ENCODE measurements at regions not wholly inside any gene's neighbourhood (a gene's known extent, or its start where the extent isn't known, plus 50 kb on each side); places are given as distances from the start of the nearest gene placed in this dataset.
"Not testable (repeated sequence)": the region's sequence is repeated elsewhere in the genome, so short reads cannot be mapped to it uniquely, and the experiment has no call there.

- FAIRE-seq: no peak
- no peak for DNase-seq (ENCODE audit: low spot score)
Observed at GRCh38 chr10:130509881-130510689, 373.9 kb downstream of the GLRX3 start.

DNA sequence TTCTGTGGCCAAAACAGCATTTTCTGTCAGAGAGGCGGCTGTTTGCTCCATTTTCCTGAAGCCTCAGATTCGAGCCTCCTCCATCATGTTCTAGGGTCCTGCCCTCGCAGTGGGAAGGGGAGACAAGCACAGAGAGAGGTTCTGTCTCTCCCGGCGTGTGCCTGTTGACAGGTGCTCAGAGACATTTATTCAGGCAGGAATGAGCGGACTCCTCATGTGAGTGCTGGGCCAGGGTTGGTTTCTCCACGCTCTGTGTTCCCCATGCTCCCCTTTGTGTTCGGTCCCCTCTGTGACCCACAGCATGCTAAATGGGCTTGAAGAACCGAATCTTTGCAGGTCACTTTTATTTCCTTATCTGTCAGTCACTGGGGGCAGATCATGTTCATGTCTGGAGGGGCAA, 374.6 kb downstream of the GLRX3 start:
- DNase-seq (ENCODE audit: low spot score) (no peak), FAIRE-seq (no peak)

GRCh38 chr10:130511766-130512165, 375.6 kb downstream of the GLRX3 start:
- no peak for FAIRE-seq
- DNase-seq (ENCODE audit: low spot score): no peak

GRCh38 chr10:130512936-130513335, 376.7 kb downstream of the GLRX3 start:
- FAIRE-seq (no peak), DNase-seq (ENCODE audit: low spot score) (no peak)

DNA sequence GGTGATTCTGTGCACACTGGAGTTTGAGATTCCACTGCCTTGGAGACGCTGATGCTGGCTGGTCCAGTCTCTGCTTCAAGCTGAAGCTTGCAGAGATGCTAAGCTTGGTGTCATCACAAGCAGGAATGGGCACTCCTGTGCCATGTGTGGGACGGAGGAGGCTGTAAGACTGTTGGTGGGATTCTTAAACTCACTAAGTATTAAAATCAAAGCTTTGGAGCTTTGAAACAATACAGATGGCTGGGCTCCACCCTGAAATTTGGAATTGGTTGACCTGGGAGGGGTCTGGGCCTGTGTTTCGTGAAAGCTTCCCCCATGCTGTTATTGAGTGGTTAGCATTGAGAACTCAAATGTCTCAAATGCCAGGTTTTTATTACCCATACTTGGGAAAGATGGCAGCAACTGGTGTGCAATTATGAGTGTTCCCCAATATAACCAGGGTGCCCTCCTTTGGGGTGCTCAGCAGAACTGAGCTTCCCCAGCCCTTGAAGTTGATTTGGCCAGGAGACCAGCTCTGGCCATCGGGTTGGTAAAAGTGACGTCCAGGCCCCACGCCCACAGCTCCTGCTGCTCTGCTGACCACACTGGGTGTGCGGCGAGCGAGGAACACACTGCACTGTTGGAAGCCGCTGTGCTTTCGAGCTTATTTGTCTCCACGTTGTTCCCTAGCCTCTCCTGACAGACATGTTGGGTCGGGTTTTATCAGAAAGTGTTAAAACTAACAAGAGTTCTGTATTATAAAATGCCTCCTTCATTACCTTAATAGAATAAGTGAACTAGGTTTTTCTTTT, 377.7 kb downstream of the GLRX3 start:
- FAIRE-seq (no peak), DNase-seq (ENCODE audit: low spot score) (no peak)

DNA sequence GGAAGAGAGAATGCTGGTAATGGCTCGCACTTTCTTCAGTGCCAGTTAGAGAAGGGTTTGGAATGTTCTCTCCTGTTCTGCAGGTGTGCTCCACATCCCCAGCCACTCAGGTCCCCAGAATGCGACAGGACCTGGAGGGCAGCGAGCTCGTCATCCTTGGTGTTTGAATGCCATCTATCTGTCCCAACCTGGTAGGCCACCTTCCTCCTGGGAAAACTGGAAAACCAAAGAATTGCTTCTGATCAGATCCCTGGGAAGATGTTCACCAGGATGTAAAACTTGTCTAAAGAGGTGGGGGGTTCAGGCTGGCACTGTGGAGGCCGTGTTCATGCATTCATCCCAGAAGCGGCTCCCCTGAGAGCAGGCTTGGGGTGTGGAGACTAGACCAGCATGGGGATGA, 379.5 kb downstream of the GLRX3 start:
- no peak for DNase-seq (ENCODE audit: low spot score)
- FAIRE-seq: no peak

- DNase-seq (ENCODE audit: low spot score): no peak
- FAIRE-seq: no peak
Observed at GRCh38 chr10:130516141-130516735, 380.0 kb downstream of the GLRX3 start.

- not testable (repeated sequence) for DNase-seq (ENCODE audit: low spot score); FAIRE-seq
Observed at GRCh38 chr10:130518921-130519320, 382.7 kb downstream of the GLRX3 start.

DNA sequence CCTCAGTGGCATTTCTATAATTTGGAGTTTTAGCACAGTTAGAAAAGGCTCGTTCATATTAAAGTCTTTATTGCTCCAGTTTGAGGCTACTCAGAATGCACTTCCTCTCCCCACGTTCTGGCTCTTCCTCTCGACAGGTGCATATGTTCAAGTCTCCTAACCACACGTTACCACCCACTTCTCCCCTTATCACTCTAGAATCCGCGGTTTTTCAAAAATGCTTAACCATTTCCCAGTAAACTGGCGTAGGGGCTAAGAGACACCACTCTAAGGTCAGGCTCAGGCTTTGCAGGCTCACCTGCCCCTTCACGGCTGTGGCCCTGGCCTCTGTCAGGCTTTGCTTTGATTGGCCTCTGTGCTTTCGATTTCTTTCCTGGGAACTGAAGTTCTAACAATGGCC, 383.6 kb downstream of the GLRX3 start:
- no peak for DNase-seq (ENCODE audit: low spot score)
- no peak for FAIRE-seq

DNA sequence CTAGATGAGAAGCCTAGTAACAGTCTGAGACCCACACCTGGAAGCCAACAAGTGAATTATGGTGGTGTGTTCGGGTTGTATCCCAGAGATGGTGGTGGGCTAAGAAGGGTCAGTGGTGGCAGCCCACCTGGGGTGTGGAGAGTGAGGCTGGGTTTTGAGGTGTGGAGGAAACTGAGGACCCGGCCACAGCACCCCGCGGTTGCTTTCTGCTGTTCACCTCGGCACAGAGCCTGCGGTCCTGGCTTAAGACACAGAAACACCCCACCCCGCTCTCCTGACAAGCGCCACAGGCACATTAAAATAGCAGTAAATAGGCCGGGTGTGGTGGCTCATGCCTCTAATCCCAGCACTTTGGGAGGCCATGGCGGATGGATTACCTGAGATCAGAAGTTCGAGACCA, 395.1 kb downstream of the GLRX3 start:
- DNase-seq (ENCODE audit: low spot score) (no peak), FAIRE-seq (no peak)

DNA sequence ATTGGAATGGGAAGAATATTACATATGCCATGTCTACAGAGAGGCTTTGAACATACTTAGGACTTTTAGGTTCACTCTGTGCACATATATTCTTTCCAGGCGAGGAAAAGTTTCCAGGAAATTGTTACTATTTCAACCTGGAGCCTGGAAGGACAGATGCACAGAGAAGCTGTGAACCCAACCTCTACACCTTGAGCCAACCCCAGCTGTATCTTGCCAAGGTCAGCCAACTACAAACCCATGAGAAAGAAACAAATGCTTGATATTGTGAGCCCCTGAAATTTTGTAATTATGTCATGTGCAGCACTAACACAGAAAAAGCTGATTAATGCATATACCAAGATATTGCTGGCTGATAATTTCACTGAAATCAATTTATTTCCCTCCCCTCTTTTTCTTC, 404.9 kb downstream of the GLRX3 start:
- no peak for DNase-seq (ENCODE audit: low spot score)
- no peak for FAIRE-seq

DNA sequence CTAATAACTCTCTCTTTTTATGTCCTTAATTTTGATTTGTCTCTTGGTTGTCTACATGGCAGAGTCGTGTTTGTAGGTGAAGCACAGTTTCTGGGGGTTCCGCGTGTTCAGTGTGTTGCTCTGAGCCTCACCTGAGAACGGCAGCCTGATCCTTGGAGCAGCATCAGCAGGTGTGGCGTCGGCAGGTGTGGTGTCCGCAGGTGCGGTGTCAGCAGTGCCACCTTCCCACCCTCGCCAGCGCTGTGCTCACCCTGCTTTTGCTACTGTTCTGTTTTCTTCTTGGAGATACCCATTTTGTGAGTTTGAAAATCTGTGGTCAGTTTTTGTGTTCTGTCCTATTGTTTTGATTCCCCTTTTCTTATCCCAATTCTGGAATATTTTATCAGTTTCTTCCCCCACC, 406.6 kb downstream of the GLRX3 start:
- DNase-seq (ENCODE audit: low spot score) (no peak), FAIRE-seq (no peak)

GRCh38 chr10:130543794-130544193, 407.6 kb downstream of the GLRX3 start:
- DNase-seq (ENCODE audit: low spot score) (no peak), FAIRE-seq (no peak)

- FAIRE-seq: no peak
- no peak for DNase-seq (ENCODE audit: low spot score)
Observed at GRCh38 chr10:130545122-130545521, 408.9 kb downstream of the GLRX3 start.

- no peak for DNase-seq (ENCODE audit: low spot score)
- FAIRE-seq: no peak
Observed at GRCh38 chr10:130545697-130546096, 409.5 kb downstream of the GLRX3 start.

- FAIRE-seq: no peak
- no peak for DNase-seq (ENCODE audit: low spot score)
Observed at GRCh38 chr10:130546841-130547240, 410.6 kb downstream of the GLRX3 start.

GRCh38 chr10:130547368-130547767, 411.2 kb downstream of the GLRX3 start:
- no peak for FAIRE-seq
- no peak for DNase-seq (ENCODE audit: low spot score)

- DNase-seq (ENCODE audit: low spot score) (no peak), FAIRE-seq (no peak)
Observed at GRCh38 chr10:130550952-130551674, 414.9 kb downstream of the GLRX3 start.

DNA sequence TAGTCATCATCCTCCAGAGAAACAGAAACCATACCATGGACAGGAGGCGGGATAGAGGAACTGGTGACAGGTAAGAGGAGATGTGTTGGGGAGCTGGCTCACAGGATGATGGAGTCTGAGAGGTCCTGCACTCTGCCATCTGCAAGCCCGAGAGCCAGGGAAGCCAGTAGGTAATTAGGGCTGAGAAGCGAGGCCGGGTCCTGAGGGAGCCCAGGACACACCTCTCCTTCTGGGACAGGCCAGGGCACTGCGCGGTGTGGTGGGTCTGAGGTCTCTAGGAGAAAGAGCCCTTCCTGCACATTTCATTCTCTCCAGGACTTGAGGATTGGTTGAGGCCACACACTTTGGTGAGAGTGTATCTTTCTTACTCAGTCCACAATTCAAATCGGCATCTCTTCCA, 415.5 kb downstream of the GLRX3 start:
- DNase-seq (ENCODE audit: low spot score) (no peak), FAIRE-seq (no peak)

DNA sequence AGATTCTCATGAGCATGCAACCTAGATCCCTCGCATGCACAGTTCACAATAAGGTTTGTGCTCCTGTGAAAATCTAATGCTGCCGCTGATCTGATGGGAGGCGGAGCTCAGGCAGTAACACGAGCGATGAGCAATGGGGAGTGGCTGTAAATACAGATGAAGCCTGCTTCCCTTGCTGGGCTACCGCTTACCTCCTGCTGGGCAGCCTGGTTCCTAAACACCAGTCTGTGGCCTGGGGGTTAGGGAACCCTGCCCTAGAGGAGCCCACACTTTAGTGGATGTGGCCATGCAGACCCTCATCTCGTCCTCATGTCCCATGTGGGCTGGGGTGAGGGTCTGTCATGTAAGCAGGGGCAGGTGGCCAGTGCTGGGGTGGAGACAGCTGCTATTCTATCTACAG, 417.6 kb downstream of the GLRX3 start:
- no peak for FAIRE-seq
- no peak for DNase-seq (ENCODE audit: low spot score)

DNA sequence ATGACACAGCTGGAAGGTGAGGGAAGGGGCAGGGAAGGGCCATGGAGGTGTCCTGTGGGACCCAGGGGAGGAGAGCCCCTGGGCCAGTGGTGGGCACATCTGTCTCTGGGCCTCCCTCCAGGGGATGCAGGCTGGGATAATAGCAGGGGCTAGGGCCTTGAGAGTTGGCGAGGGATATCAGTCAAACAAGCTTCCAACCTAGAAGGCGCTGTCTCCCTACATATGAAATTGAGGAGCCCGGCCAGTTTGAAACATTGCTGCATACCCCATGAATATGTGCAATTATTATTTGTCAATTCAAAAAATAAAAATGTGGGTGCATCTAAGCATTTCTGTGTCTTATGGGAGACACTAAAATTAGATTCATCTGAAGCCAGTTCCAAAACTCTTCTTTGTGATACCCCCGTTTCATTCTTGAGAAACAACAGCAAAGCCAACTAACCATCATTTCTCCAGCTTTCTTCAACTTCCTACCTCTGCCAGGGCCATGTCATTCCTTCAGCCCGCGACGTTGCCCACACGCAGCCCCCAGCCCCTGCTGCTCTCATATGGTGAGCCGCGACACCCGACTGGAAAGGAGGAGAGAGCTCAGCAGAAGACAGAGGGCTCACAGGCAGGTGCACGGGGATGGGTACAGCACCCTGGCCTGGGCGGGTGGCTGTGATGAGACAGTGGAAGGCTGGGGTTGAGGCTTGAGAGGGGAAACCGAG, 418.7 kb downstream of the GLRX3 start:
- no peak for DNase-seq (ENCODE audit: low spot score)
- FAIRE-seq: no peak
